Peyer's patch (tissue), 4 donors: ENCODE measurements at regions not wholly inside any gene's neighbourhood (a gene's known extent, or its start where the extent isn't known, plus 50 kb on each side); places are given as distances from the start of the nearest gene placed in this dataset.

Experiments
- DNase-seq, 3 donors: peaks; one replicate each; pipeline ENCODE4 v3.0.0-alpha.2; 2017 to 2019
- H3K27ac ChIP-seq, 4 donors: fragments of 200-600 bp; sonication (generic); one replicate each; pipeline ENCODE4 v1.5.1; 2016 to 2019
- H3K27me3 ChIP-seq, 2 donors: fragments of 200-600 bp; sonication (generic); one replicate each; pipeline ENCODE4 v1.5.1; 2019
- H3K36me3 ChIP-seq, 3 donors: fragments of 200-600 bp; sonication (generic); one replicate each; pipeline ENCODE4 v1.5.1; 2016 to 2019
- H3K4me1 ChIP-seq, 4 donors: fragments of 200-600 bp; sonication (generic); one replicate each; pipeline ENCODE4 v1.5.1; 2016 to 2019
- H3K4me3 ChIP-seq, 4 donors: fragments of 200-600 bp; sonication (generic); 1 replicate in 3 of 4; 2 replicates in 1 of 4; pipeline ENCODE4 v1.5.1; 2016 to 2019; ENCODE audit warnings: mild to moderate bottlenecking in 1 of 4
- H3K9me3 ChIP-seq, 4 donors: fragments of 200-600 bp; sonication (generic); one replicate each; pipeline ENCODE4 v1.5.1; 2016 to 2019; ENCODE audit warnings: mild to moderate bottlenecking in 1 of 4
- POLR2A ChIP-seq, 2 donors: fragments of 450-650 bp; IDR thresholded peaks; one replicate each; pipeline ENCODE4 v1.5.1; 2017; ENCODE audit warnings: antibody characterized with exemption in 2 of 2, mild to moderate bottlenecking in 2 of 2, moderate library complexity in 2 of 2
- TF ChIP-seq, protein P1 (sequence below), 6 experiments: fragments of 450-650 bp in 4 of 6; fragments of 200-600 bp in 2 of 6; sonication (generic) in 1 of 6; IDR thresholded peaks; one replicate each; pipeline ENCODE4 v1.5.1; 2017 to 2019; ENCODE audit warnings: antibody characterized with exemption in 6 of 6, mild to moderate bottlenecking in 3 of 6, moderate library complexity in 1 of 6

DNA sequence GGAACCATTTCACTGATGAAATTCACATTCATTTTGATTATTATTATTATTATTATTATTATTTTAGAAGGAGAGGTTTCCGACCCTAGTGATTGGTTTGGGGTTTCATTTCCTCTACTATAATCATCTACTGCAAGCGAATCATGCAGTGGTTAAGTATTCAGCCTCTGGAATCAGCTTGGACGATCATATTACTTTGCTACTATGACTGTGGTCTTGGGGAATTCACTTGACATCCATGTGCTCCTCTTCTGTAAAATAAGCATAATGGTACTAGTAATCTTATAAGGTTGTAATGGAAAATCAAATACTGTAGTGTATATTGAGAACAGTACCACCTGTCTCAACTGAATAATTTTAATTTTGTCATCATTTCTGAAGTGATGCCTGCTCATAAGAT, 132.1 kb upstream of the SLC4A4 start:
- H3K36me3 ChIP-seq: no peaks in the 10 kb centered on the region
- no peak for DNase-seq
- H3K27ac ChIP-seq: no peak overlapping the region
- no peak for TF ChIP-seq POLR2A (IDR thresholded peaks at IDR 0.05)
- TF ChIP-seq, protein P1, sequence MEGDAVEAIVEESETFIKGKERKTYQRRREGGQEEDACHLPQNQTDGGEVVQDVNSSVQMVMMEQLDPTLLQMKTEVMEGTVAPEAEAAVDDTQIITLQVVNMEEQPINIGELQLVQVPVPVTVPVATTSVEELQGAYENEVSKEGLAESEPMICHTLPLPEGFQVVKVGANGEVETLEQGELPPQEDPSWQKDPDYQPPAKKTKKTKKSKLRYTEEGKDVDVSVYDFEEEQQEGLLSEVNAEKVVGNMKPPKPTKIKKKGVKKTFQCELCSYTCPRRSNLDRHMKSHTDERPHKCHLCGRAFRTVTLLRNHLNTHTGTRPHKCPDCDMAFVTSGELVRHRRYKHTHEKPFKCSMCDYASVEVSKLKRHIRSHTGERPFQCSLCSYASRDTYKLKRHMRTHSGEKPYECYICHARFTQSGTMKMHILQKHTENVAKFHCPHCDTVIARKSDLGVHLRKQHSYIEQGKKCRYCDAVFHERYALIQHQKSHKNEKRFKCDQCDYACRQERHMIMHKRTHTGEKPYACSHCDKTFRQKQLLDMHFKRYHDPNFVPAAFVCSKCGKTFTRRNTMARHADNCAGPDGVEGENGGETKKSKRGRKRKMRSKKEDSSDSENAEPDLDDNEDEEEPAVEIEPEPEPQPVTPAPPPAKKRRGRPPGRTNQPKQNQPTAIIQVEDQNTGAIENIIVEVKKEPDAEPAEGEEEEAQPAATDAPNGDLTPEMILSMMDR (IDR thresholded peaks at IDR 0.05): no peak
- no peaks in the 10 kb centered on the region for H3K27me3 ChIP-seq
- H3K9me3 ChIP-seq: no peaks in the 10 kb centered on the region
- no peak overlapping the region for H3K4me3 ChIP-seq
- no peaks in the 10 kb centered on the region for H3K4me1 ChIP-seq

DNA sequence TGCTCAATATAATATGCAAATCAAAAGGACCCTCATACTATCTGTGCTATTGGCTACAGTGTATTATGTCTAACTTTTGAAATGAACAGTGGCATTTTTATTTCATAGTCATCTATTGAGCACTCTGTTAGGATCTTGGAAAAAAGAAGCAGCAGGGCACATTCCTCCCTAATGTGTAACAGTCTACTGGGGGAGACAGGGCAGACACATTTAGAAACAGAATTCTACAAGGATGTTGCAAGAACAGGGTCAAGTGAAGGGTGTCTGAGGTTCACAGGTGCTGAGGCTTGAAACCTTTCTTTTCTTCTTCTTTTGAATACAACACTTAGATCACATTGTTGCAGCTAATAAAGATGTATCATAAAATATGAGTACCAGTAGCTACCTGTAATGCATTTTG, 129.7 kb upstream of the SLC4A4 start:
- no peak for TF ChIP-seq POLR2A (IDR thresholded peaks at IDR 0.05)
- Histone ChIP-seq H3K4me1 (peaks cover 0 to 5% (median 0%) of the 10 kb centered on the region in 4 donors), H3K9me3 (no peaks in the 10 kb centered on the region), H3K27me3 (no peaks in the 10 kb centered on the region), H3K36me3 (no peaks in the 10 kb centered on the region), H3K27ac (no peak overlapping the region), H3K4me3 (no peak overlapping the region)
- no peak for DNase-seq

DNA sequence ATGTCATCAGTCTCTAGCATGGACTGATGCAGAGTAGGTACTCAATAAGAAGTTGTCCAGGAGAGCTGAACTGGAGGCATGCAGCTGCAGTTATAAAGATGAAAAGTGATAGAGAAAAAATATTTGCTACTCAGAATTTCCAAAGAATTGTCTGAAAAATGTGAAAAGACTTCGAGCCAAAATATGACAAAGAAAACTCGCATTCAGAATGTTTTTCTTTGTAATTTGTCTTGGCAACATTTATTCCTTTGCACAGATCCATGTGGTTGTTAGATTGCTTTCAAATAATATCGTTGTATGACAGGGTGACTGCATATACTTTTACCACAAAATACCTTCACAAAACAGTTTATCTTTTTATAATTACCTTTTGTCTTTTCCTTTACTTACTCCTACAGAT, 128.0 kb upstream of the SLC4A4 start:
- H3K4me3 ChIP-seq: no peak overlapping the region
- no peaks in the 10 kb centered on the region for H3K9me3 ChIP-seq
- H3K27me3 ChIP-seq: no peaks in the 10 kb centered on the region
- no peaks in the 10 kb centered on the region for H3K36me3 ChIP-seq
- no peak for TF ChIP-seq POLR2A (IDR thresholded peaks at IDR 0.05)
- TF ChIP-seq, protein P1 (IDR thresholded peaks at IDR 0.05): no peak
- peaks cover 0 to 5% (median 0%) of the 10 kb centered on the region in 4 donors for H3K4me1 ChIP-seq
- no peak overlapping the region for H3K27ac ChIP-seq
- DNase-seq: no peak

DNA sequence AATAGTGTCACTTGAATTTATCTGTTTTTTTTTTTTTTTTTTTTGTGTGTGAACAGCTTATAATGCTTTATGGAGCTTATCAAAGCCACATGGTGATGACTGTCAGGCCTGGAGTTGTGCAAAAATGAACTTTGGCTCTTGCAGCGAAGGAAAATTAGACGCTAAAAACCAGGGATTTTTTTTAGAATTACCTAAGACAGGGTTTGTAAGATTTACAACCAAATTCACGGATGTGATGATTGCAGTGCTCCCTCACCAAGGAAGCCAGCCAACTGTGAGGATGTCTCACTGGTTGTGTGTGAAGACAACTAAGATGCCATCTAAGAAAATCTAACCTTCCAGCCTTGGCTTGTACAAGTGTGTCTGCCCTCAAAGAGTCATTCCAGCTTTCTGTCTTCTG, 127.1 kb upstream of the SLC4A4 start:
- Histone ChIP-seq H3K4me1 (peaks cover 0 to 5% (median 0%) of the 10 kb centered on the region in 4 donors), H3K36me3 (no peaks in the 10 kb centered on the region), H3K9me3 (no peaks in the 10 kb centered on the region), H3K4me3 (no peak overlapping the region), H3K27ac (no peak overlapping the region), H3K27me3 (no peaks in the 10 kb centered on the region)
- peak in 1 of 3 donors; percentile 53 for DNase-seq
- TF ChIP-seq, protein P1 (IDR thresholded peaks at IDR 0.05): no peak
- no peak for TF ChIP-seq POLR2A (IDR thresholded peaks at IDR 0.05)

DNA sequence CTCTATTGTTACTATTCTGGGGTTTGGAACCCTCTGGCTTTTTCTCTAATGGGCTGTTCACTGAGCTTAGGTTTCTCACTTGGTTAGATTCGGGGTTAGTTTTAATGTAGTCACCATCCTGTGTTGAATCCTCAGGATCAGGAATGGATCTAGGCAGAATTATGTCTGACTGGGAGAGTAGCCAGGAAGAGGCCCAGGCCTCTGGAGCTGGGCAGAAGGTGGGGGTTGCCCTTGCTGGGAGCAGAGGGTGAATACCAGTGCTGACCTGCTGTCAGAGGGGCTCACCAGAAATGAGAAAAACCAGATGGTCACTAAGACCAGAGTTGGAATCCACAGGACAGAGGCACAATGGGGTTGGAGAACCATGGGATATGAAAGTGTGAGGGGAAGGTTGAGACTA, 126.6 kb upstream of the SLC4A4 start:
- Histone ChIP-seq H3K4me1 (peaks cover 0 to 5% (median 0%) of the 10 kb centered on the region in 4 donors), H3K36me3 (no peaks in the 10 kb centered on the region), H3K27me3 (no peaks in the 10 kb centered on the region), H3K4me3 (no peak overlapping the region), H3K9me3 (no peaks in the 10 kb centered on the region), H3K27ac (no peak overlapping the region)
- no peak for DNase-seq
- TF ChIP-seq POLR2A (IDR thresholded peaks at IDR 0.05): no peak
- TF ChIP-seq, protein P1 (IDR thresholded peaks at IDR 0.05): no peak

DNA sequence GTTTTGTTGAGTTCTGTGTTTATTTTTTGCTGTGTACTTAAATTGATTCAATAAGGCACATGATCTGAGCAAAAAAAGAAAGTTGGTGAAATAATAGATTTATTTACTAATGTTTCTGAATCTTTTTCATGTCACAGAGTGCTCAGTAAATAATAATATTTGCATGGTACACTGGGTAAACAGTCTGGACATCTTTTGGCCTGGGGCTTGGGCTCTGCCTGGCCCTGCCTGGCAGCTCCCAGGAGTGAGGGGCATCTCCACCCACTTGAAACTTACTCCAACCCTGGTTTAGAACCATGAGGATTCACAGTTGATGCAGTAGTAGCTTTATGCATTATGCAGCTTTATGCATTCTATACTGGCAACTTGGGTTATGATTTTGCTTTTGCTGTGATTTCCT, 124.2 kb upstream of the SLC4A4 start:
- Histone ChIP-seq H3K9me3 (no peaks in the 10 kb centered on the region), H3K27me3 (no peaks in the 10 kb centered on the region), H3K36me3 (no peaks in the 10 kb centered on the region), H3K27ac (no peak overlapping the region), H3K4me1 (peaks cover 0 to 5% (median 0%) of the 10 kb centered on the region in 4 donors), H3K4me3 (no peak overlapping the region)
- no peak for DNase-seq
- TF ChIP-seq, protein P1 (IDR thresholded peaks at IDR 0.05): no peak
- no peak for TF ChIP-seq POLR2A (IDR thresholded peaks at IDR 0.05)
